Natural killer cell (primary cell): ENCODE measurements at regions not wholly inside any gene's neighbourhood (a gene's known extent, or its start where the extent isn't known, plus 50 kb on each side); places are given as distances from the start of the nearest gene placed in this dataset.

Experiments used
- ATAC-seq, 3 donors: fragments of 150-1000 bp in 2 of 3; fragments of 200-7000 bp in 1 of 3; cut with Tn5 transposase; 1 replicate in 1 of 3; 2 replicates in 2 of 3; pipeline ENCODE4 v1.10.0; 2021; ENCODE audit warnings: mild to moderate bottlenecking in 2 of 3, moderate library complexity in 2 of 3
- DNase-seq, 2 donors: peaks; one replicate each; pipeline versions ENCODE4 v3.0.0 to v3.0.0-alpha.2; 2013 to 2021; ENCODE audit warnings: mixed read lengths in 1 of 2
- H3K27ac ChIP-seq: one replicate; pipeline ENCODE4 v1.5.1; 2013; ENCODE audit warnings: mild to moderate bottlenecking, low read length
- H3K27me3 ChIP-seq: one replicate; pipeline ENCODE4 v1.6.1; 2013; ENCODE audit warnings: low read length; ENCODE audit not compliant: control insufficient read depth, insufficient read depth
- H3K36me3 ChIP-seq: one replicate; pipeline ENCODE4 v1.6.1; 2013; ENCODE audit warnings: low read length; ENCODE audit not compliant: control insufficient read depth, insufficient read depth
- H3K4me1 ChIP-seq: one replicate; pipeline ENCODE4 v1.6.1; 2013; ENCODE audit warnings: low read length; ENCODE audit not compliant: control insufficient read depth, insufficient read depth
- H3K4me3 ChIP-seq: one replicate; pipeline ENCODE4 v1.5.1; 2013; ENCODE audit warnings: low read length
- H3K9me3 ChIP-seq: one replicate; pipeline ENCODE4 v1.6.1; 2013; ENCODE audit warnings: low read length; ENCODE audit not compliant: control insufficient read depth, insufficient read depth
- H3K27ac Mint-ChIP-seq, 2 donors: one replicate each; pipeline ENCODE4 v1.8.0; 2022; ENCODE audit warnings: mild to moderate bottlenecking in 2 of 2, mixed read lengths in 2 of 2, moderate library complexity in 1 of 2
- H3K27me3 Mint-ChIP-seq, 2 donors: one replicate each; pipeline ENCODE4 v1.8.0; 2022; ENCODE audit warnings: low read depth in 2 of 2, mixed read lengths in 2 of 2
- H3K36me3 Mint-ChIP-seq: one replicate; pipeline ENCODE4 v1.8.0; 2022; ENCODE audit warnings: mixed read lengths
- H3K4me1 Mint-ChIP-seq, 2 donors: one replicate each; pipeline ENCODE4 v1.8.0; 2022; ENCODE audit warnings: mixed read lengths in 2 of 2
- H3K4me3 Mint-ChIP-seq: one replicate; pipeline ENCODE4 v1.8.0; 2022; ENCODE audit warnings: mild to moderate bottlenecking, moderate library complexity, mixed read lengths
- H3K9me3 Mint-ChIP-seq, 2 donors: one replicate each; pipeline ENCODE4 v1.8.0; 2022; ENCODE audit warnings: mixed read lengths in 2 of 2
- CTCF ChIP-seq: fragments of 200-600 bp; IDR thresholded peaks from one replicate; pipeline ENCODE4 v1.8.0; 2022; ENCODE audit warnings: antibody characterized with exemption
- WGBS: methylation state at CpG from one replicate; pipeline ENCODE4 v1.1.7; 2013; ENCODE audit warnings: missing lambda C conversion rate; ENCODE audit not compliant: insufficient coverage; 5-methylcytosine and 5-hydroxymethylcytosine counted together
- intact Hi-C: fragments of 100-400 bp; cut with micrococcal nuclease; formaldehyde crosslinking; loops from one replicate; pipeline ENCODE4 v1.14.2; 2022

- TF ChIP-seq CTCF = no peak
- H3K9me3 ChIP-seq = no peaks in the 10 kb centered on the region
- H3K4me3 ChIP-seq = no peak overlapping the region
- Mint-ChIP-seq H3K36me3 (no peaks in the 10 kb centered on the region), H3K27me3 (peaks cover 3 to 19% of the 10 kb centered on the region in 2 donors), H3K27ac (no peak overlapping the region), H3K9me3 (no peaks in the 10 kb centered on the region), H3K4me1 (no peaks in the 10 kb centered on the region), H3K4me3 (no peak overlapping the region)
- H3K36me3 ChIP-seq = no peaks in the 10 kb centered on the region
- ATAC-seq (no peak), DNase-seq (no peak)
- no peaks in the 10 kb centered on the region for H3K4me1 ChIP-seq
- 13% methylated on average over 2 of the region's 2 CpGs for WGBS
- no peaks in the 10 kb centered on the region for H3K27me3 ChIP-seq
- intact Hi-C loops = no loop called here
- no peak overlapping the region for H3K27ac ChIP-seq
Observed at GRCh38 chr18:59957957-59958356, 58.2 kb downstream of the PMAIP1 start.

GRCh38 chr18:59954755-59955156 lies 55.0 kb downstream of the PMAIP1 start:
- 95% methylated on average over 2 of the region's 2 CpGs for WGBS
- H3K4me3 ChIP-seq = no peak overlapping the region
- H3K27ac Mint-ChIP-seq = no peak overlapping the region
- no peaks in the 10 kb centered on the region for H3K4me1 ChIP-seq
- TF ChIP-seq CTCF = no peak
- H3K9me3 ChIP-seq = no peaks in the 10 kb centered on the region
- no peaks in the 10 kb centered on the region for H3K36me3 Mint-ChIP-seq
- H3K4me3 Mint-ChIP-seq = no peak overlapping the region
- H3K27me3 Mint-ChIP-seq = peaks cover 3 to 12% of the 10 kb centered on the region in 2 donors
- no peaks in the 10 kb centered on the region for H3K4me1 Mint-ChIP-seq
- DNase-seq = no peak
- H3K36me3 ChIP-seq = no peaks in the 10 kb centered on the region
- no peaks in the 10 kb centered on the region for H3K27me3 ChIP-seq
- no peak for ATAC-seq
- no peak overlapping the region for H3K27ac ChIP-seq
- H3K9me3 Mint-ChIP-seq = no peaks in the 10 kb centered on the region
- intact Hi-C loops = no loop called here

DNA sequence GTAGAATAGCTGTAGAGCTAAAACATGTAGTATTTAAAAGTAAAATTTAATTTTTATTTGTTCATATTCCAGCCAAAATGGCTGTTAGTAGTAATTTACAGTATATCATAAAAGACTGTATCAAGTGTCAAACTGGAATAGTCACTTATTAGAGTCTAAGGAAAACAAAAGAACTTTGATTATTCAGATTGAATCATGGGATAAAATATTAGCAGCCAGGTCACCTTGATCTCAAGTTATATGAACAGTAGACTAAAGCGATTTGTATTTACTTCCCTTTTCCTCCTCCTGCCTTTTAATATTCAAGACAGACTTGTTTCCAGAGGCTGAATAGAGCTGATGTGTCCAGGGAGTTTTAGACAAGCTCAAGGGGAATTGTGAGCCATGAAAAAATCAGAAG lies 54.4 kb downstream of the PMAIP1 start:
- no peaks in the 10 kb centered on the region for H3K4me1 ChIP-seq
- WGBS = no CpG with 5 or more reads among the region's 1 CpG

More for the DNA sequence above, 54.4 kb downstream of the PMAIP1 start:
- Histone ChIP-seq H3K9me3 (no peaks in the 10 kb centered on the region), H3K27me3 (no peaks in the 10 kb centered on the region), H3K4me3 (no peak overlapping the region), H3K27ac (no peak overlapping the region), H3K36me3 (no peaks in the 10 kb centered on the region)
- TF ChIP-seq CTCF = no peak
- DNase-seq = no peak
- peaks cover 5 to 12% of the 10 kb centered on the region in 2 donors for H3K27me3 Mint-ChIP-seq
- no peaks in the 10 kb centered on the region for H3K4me1 Mint-ChIP-seq
- no peak for ATAC-seq
- H3K9me3 Mint-ChIP-seq = no peaks in the 10 kb centered on the region
- no peak overlapping the region for H3K4me3 Mint-ChIP-seq
- H3K27ac Mint-ChIP-seq = no peak overlapping the region
- no peaks in the 10 kb centered on the region for H3K36me3 Mint-ChIP-seq
- intact Hi-C loops = no loop called here
